ENCODE measurements at regions not wholly inside any gene's neighbourhood (a gene's known extent, or its start where the extent isn't known, plus 50 kb on each side); places are given as distances from the start of the nearest gene placed in this dataset.

DNA sequence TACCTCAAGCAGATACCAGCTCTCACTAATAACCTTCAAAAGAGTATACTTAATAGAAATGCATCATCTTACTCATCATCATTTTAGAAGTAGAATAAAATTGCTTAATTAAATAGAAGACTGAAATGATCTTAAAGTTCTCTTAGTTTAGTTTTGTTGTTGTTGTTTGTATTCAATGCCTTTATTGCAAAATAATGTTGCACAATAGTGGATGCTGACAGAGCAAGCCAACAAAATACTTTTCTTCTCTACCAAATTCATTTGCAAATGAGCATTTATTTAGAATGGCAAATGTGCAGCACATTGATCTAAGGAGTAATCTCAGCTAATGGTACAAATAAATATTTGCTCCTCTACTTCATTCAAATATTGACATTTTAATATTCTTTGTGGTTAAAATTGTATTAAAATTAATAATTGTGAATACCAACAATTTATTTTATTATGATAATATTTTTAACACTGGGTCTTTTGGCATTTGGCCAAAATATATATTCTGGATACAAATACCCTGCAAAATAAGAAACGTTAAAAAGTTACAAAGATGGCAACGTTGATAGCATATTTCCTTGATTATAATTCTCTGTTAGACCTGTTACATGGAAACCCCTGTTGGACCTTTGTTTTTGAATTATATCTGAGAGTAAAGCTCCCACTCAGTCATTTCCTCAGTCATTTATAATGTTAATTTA, 496.1 kb downstream of the RERGL start:
- Mint-ChIP-seq H3K4me1 (peaks cover 0 to 1% of the 10 kb centered on the region in 2 experiments; a peak in 1 of 4 replicates), H3K9me3 (no peaks in the 10 kb centered on the region), H3K4me3 (no peak overlapping the region), H3K27ac (no peak overlapping the region), H3K27me3 (ENCODE audit: low read depth) (no peaks in the 10 kb centered on the region), H3K36me3 (ENCODE audit: insufficient read depth in 1 of 3, low read depth in 3 of 3) (no peaks in the 10 kb centered on the region)
- no peak overlapping the region for H3K27ac ChIP-seq (ENCODE audit: insufficient read length, low read depth, low read length)
- no peak overlapping the region for H3K23ac ChIP-seq (ENCODE audit: insufficient read length, low read depth, low read length)
- H3K9ac ChIP-seq (ENCODE audit: extremely low read depth, insufficient read length, low read length) = no peak overlapping the region
- no peaks in the 10 kb centered on the region for H3K4me1 ChIP-seq (ENCODE audit: insufficient read depth, low read length)
- H3K4ac ChIP-seq (ENCODE audit: low read depth, low read length) = no peak overlapping the region
- H3K56ac ChIP-seq (ENCODE audit: insufficient read length, low read depth, low read length) = no peak overlapping the region
- TF ChIP-seq, protein P1, sequence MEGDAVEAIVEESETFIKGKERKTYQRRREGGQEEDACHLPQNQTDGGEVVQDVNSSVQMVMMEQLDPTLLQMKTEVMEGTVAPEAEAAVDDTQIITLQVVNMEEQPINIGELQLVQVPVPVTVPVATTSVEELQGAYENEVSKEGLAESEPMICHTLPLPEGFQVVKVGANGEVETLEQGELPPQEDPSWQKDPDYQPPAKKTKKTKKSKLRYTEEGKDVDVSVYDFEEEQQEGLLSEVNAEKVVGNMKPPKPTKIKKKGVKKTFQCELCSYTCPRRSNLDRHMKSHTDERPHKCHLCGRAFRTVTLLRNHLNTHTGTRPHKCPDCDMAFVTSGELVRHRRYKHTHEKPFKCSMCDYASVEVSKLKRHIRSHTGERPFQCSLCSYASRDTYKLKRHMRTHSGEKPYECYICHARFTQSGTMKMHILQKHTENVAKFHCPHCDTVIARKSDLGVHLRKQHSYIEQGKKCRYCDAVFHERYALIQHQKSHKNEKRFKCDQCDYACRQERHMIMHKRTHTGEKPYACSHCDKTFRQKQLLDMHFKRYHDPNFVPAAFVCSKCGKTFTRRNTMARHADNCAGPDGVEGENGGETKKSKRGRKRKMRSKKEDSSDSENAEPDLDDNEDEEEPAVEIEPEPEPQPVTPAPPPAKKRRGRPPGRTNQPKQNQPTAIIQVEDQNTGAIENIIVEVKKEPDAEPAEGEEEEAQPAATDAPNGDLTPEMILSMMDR (conservative IDR thresholded peaks at IDR 0.05) = no peak
- no peak overlapping the region for H2AK5ac ChIP-seq (ENCODE audit: insufficient read length, low read length)
- H3K9me3 ChIP-seq (ENCODE audit: control insufficient read depth, low read depth, low read length) = no peaks in the 10 kb centered on the region
- H2BK5ac ChIP-seq (ENCODE audit: insufficient read length, low read length) = no peak overlapping the region
- H2AFZ ChIP-seq (ENCODE audit: low read length) = no peak overlapping the region
- H4K5ac ChIP-seq (ENCODE audit: insufficient read length, low read depth, low read length) = no peak overlapping the region
- H3K79me2 ChIP-seq (ENCODE audit: insufficient read depth, low read length) = no peaks in the 10 kb centered on the region
- no peaks in the 10 kb centered on the region for H4K20me1 ChIP-seq (ENCODE audit: control insufficient read depth, insufficient read depth, insufficient read length)
- H4K8ac ChIP-seq (replicated peaks; ENCODE audit: insufficient read length, low read depth, low read length) = no peak overlapping the region
- H2BK20ac ChIP-seq (ENCODE audit: low read depth, low read length, poor library complexity, severe bottlenecking) = no peak overlapping the region
- H4K91ac ChIP-seq (ENCODE audit: insufficient read length, low read depth, low read length) = no peak overlapping the region
- H3T11ph ChIP-seq (ENCODE audit: low read length) = no peak overlapping the region
- no peak overlapping the region for H3K14ac ChIP-seq (ENCODE audit: insufficient read depth, low read length)
- no peak overlapping the region for H3K4me2 ChIP-seq (ENCODE audit: insufficient read depth, insufficient read length, low read length)
- H3K18ac ChIP-seq (ENCODE audit: insufficient read length, low read depth, low read length) = no peak overlapping the region
- H3K79me1 ChIP-seq (ENCODE audit: insufficient read depth, low read depth, low read length, poor library complexity, severe bottlenecking) = no peaks in the 10 kb centered on the region
- H2BK120ac ChIP-seq (ENCODE audit: low read depth, low read length, poor library complexity, severe bottlenecking) = no peak overlapping the region
- no peak overlapping the region for H2BK12ac ChIP-seq (ENCODE audit: insufficient read length, low read depth, low read length)
- H2BK15ac ChIP-seq (ENCODE audit: low read depth, low read length) = no peak overlapping the region
- WGBS (ENCODE audit: extremely low coverage, insufficient read length, low lambda C conversion rate) = no CpG with 5 or more reads among the region's 2 CpGs
- H3K23me2 ChIP-seq (ENCODE audit: insufficient read length, low read depth, low read length, poor library complexity, severe bottlenecking) = no peaks in the 10 kb centered on the region
- DNase-seq = no peak
- H3K27me3 ChIP-seq (ENCODE audit: insufficient read depth, low read length) = no peaks in the 10 kb centered on the region
